Natural killer cell treated with Interleukin-12 subunit alpha and Interleukin-12 subunit beta and Interleukin-15 and Interleukin-18, amount 100 ng/mL, for 72 hours (primary cell): ENCODE measurements at regions not wholly inside any gene's neighbourhood (a gene's known extent, or its start where the extent isn't known, plus 50 kb on each side); places are given as distances from the start of the nearest gene placed in this dataset.
"Not testable (repeated sequence)": the region's sequence is repeated elsewhere in the genome, so short reads cannot be mapped to it uniquely, and the experiment has no call there.

Experiments used
- ATAC-seq, 2 donors: fragments of 150-1000 bp; cut with Tn5 transposase in 1 of 2; sonication (Bioruptor Pico), chemical (Tn5 transposase) in 1 of 2; 2 replicates each; pipeline ENCODE4 v1.10.0; 2021
- DNase-seq: peaks from one replicate; pipeline ENCODE4 v3.0.0; 2022; ENCODE audit warnings: low spot score
- H3K27ac Mint-ChIP-seq, 2 donors: 1 replicate in 1 of 2; 2 replicates in 1 of 2; pipeline ENCODE4 v1.8.0; 2022; ENCODE audit warnings: mixed read lengths in 2 of 2, mild to moderate bottlenecking in 1 of 2, moderate library complexity in 1 of 2
- H3K27me3 Mint-ChIP-seq, 2 donors: 1 replicate in 1 of 2; 2 replicates in 1 of 2; pipeline ENCODE4 v1.8.0; 2022; ENCODE audit warnings: mixed read lengths in 2 of 2
- H3K36me3 Mint-ChIP-seq: one replicate; pipeline ENCODE4 v1.8.0; 2022; ENCODE audit warnings: mixed read lengths
- H3K4me1 Mint-ChIP-seq, 2 donors: 1 replicate in 1 of 2; 2 replicates in 1 of 2; pipeline ENCODE4 v1.8.0; 2022; ENCODE audit warnings: low read depth in 2 of 2, mixed read lengths in 2 of 2, mild to moderate bottlenecking in 1 of 2
- H3K4me3 Mint-ChIP-seq: one replicate; pipeline ENCODE4 v1.8.0; 2022; ENCODE audit warnings: mixed read lengths
- H3K9me3 Mint-ChIP-seq: 2 replicates; pipeline ENCODE4 v1.8.0; 2022; ENCODE audit warnings: mixed read lengths

- Mint-ChIP-seq H3K36me3 (peaks cover 34% of the 10 kb centered on the region), H3K4me3 (no peak overlapping the region), H3K27ac (no peak overlapping the region), H3K27me3 (peaks cover 4 to 16% of the 10 kb centered on the region in 2 donors), H3K4me1 (no peaks in the 10 kb centered on the region), H3K9me3 (peaks cover 22% of the 10 kb centered on the region)
- ATAC-seq: no peak
- no peak for DNase-seq
Measured at GRCh38 chr6:106807947-106808611, 166.4 kb downstream of the CD24 start.

DNA sequence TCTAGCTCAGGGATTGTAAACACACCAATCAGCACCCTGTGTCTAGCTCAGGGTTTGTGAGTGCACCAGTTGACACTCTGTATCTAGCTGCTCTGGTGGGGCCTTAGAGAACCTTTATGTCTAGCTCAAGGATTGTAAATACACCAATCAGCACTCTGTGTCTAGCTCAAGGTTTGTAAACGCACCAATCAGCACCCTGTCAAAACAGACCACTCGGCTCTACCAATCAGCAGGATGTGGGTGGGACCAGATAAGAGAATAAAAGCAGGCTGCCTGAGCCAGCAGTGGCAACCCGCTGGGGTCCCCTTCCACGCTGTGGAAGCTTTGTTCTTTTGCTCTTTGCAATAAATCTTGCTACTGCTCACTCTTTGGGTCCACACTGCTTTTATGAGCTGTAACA lies 168.3 kb downstream of the CD24 start:
- H3K27ac Mint-ChIP-seq, ATAC-seq, DNase-seq, H3K4me1 Mint-ChIP-seq, H3K4me3 Mint-ChIP-seq: not testable (repeated sequence)
- Mint-ChIP-seq H3K27me3 (peaks cover 3 to 13% of the 10 kb centered on the region in 2 donors), H3K9me3 (peaks cover 11% of the 10 kb centered on the region), H3K36me3 (peaks cover 26% of the 10 kb centered on the region)

DNA sequence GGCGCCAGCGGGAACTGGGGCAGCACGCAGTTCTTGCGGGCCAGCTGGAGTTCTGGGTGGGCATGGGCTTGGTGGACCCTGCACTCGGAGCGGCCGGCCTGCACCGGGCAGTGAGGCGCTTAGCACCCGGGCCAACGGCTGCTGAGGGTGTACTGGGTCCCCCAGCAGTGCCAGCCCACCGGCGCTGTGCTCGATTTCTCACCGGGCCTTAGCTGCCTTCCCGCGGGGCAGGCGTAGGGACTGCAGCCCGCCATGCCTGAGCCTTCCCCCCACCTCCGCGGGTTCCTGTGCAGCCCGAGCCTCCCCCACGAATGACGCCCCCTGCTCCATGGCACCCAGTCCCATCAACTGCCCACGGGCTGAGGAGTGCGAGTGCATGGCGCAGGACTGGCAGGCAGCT lies 168.8 kb downstream of the CD24 start:
- no peak for DNase-seq
- H3K36me3 Mint-ChIP-seq: peaks cover 21% of the 10 kb centered on the region
- H3K27me3 Mint-ChIP-seq: peaks cover 8 to 18% of the 10 kb centered on the region in 2 donors
- ATAC-seq: no peak
- peaks cover 9% of the 10 kb centered on the region for H3K9me3 Mint-ChIP-seq
- H3K4me3 Mint-ChIP-seq: no peak overlapping the region
- no peaks in the 10 kb centered on the region for H3K4me1 Mint-ChIP-seq
- no peak overlapping the region for H3K27ac Mint-ChIP-seq

- DNase-seq: no peak
- no peak for ATAC-seq
- Mint-ChIP-seq H3K4me3 (no peak overlapping the region), H3K27ac (no peak overlapping the region), H3K9me3 (peaks cover 9% of the 10 kb centered on the region), H3K27me3 (peaks cover 11 to 20% of the 10 kb centered on the region in 2 donors), H3K36me3 (peaks cover 12% of the 10 kb centered on the region), H3K4me1 (no peaks in the 10 kb centered on the region)
Measured at GRCh38 chr6:106804346-106805335, 169.9 kb downstream of the CD24 start.

- Mint-ChIP-seq H3K4me3 (no peak overlapping the region), H3K4me1 (peaks cover 6 to 7% of the 10 kb centered on the region in 2 donors), H3K9me3 (peaks cover 2% of the 10 kb centered on the region), H3K36me3 (peaks cover 2% of the 10 kb centered on the region), H3K27me3 (peaks cover 11 to 18% of the 10 kb centered on the region in 2 donors), H3K27ac (no peak overlapping the region)
- no peak for ATAC-seq
- no peak for DNase-seq
Measured at GRCh38 chr6:106803188-106803587, 171.3 kb downstream of the CD24 start.

DNA sequence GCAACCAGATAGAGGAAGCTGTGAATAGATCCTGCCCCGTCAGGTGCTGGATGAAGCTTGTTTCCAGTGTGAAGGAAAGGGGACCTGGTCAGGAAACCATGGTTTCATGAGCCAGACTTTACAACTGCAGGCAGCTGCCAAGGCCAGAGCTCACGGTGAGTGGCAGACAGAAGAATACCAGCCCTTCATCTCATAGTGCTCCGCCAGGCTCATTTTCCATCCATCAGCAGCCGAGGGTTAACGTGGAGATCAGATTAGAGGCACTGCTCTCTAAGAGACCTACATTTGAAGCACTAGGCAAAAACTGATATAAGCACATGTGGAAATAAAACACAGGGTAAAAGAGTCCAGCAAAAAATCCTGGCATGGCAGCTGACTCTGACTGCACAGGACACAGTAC lies 172.4 kb downstream of the CD24 start:
- H3K4me3 Mint-ChIP-seq: no peak overlapping the region
- H3K36me3 Mint-ChIP-seq: no peaks in the 10 kb centered on the region
- no peak overlapping the region for H3K27ac Mint-ChIP-seq
- no peak for ATAC-seq
- DNase-seq: no peak
- H3K9me3 Mint-ChIP-seq: no peaks in the 10 kb centered on the region
- peaks cover 6 to 7% of the 10 kb centered on the region in 2 donors for H3K4me1 Mint-ChIP-seq
- H3K27me3 Mint-ChIP-seq: peaks cover 11 to 18% of the 10 kb centered on the region in 2 donors

DNA sequence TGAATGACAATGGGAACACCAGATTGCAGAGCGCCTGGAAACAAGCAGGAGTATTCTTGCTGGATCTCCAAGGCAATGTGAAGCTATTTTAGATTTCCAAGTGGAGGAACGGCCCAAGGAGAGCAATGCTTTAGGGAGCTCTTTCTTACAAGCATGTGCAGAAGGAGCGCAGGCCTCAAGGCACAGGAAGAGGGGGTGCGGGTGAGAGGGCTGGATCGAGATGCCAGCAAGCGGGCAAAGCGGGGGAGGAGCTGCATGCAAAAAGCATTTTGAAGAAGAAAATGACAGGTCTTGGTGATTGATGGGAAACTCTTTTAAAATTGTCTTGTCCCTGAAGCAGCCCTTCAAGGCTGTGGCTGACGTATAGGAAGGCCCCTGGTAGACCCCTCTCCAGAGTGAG lies 171.9 kb downstream of the QRSL1 start:
- Mint-ChIP-seq H3K4me3 (no peak overlapping the region), H3K27ac (no peak overlapping the region), H3K36me3 (no peaks in the 10 kb centered on the region), H3K9me3 (no peaks in the 10 kb centered on the region), H3K4me1 (peaks cover 6 to 7% of the 10 kb centered on the region in 2 donors), H3K27me3 (peaks cover 11 to 18% of the 10 kb centered on the region in 2 donors)
- no peak for DNase-seq
- no peak for ATAC-seq

- DNase-seq (no peak), ATAC-seq (no peak)
- H3K4me3 Mint-ChIP-seq: no peak overlapping the region
- H3K36me3 Mint-ChIP-seq: no peaks in the 10 kb centered on the region
- no peaks in the 10 kb centered on the region for H3K9me3 Mint-ChIP-seq
- no peak overlapping the region for H3K27ac Mint-ChIP-seq
- H3K27me3 Mint-ChIP-seq: peaks cover 19 to 21% of the 10 kb centered on the region in 2 donors
- H3K4me1 Mint-ChIP-seq: peaks cover 6 to 7% of the 10 kb centered on the region in 2 donors
Measured at GRCh38 chr6:106800379-106800778, 171.0 kb downstream of the QRSL1 start.

DNA sequence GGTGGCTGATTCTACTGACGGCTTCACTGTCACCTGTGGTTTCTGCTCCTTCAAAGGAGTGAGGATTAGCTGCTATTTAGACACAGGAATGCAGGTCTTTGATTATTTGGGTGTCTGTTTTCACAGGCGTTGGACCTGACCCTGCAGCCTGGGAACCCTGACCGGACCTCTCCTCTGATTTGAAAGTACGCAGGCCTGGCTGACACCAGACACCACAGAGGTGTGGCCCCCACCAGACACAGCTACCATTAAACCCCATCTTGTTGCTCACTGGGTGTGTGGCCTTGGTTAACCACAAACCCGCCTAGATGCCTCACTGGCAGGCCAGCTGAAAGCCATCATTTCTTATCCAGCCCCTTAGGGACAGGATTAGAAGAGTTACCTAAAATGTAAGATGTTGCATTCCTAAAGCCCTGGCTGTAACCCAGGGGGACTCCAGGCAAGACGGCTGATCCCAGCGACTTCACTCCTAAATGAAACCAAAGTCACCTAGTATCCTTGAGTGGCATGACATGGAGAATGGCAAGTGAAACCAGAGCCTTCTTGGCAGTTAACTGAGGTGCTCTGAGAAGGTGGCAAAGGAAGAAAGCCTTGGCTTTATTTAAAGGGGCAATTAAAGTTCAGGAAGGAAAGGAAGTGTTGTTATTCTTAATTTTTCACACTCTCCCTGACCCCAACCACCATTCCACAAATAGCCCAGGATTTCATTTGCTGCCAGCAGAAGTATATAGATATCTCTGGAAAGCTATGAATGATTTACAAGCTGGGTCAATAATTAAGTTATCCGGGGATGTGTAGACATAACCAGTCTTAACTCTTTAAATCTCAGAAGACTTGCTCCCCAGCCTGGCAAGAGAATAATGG lies 169.9 kb downstream of the QRSL1 start:
- Mint-ChIP-seq H3K27ac (no peak overlapping the region), H3K27me3 (peaks cover 20 to 21% of the 10 kb centered on the region in 2 donors), H3K9me3 (no peaks in the 10 kb centered on the region), H3K4me3 (no peak overlapping the region), H3K36me3 (no peaks in the 10 kb centered on the region), H3K4me1 (peaks cover 6 to 7% of the 10 kb centered on the region in 2 donors)
- ATAC-seq (peak; percentile 57 to 70), DNase-seq (no peak)

DNA sequence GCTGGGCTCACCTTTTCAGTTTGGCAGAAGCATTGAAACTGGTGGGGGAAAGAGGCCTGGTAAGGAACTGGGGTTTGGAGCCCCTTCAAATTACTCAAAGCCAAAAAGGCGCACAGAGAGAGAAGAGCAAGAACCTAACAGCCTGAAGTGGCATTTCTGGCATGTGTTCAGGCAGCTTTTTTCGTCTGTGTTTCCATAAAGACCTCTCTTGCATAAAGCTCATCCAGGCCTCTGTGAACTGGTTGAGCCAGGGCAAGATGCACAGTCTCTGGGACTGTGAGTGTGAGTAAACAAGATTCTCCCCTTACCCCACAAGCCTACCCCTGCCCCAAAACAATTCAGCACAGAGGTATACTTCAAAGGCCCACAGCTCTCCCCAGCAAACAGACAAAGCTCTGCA lies 167.8 kb downstream of the QRSL1 start:
- H3K9me3 Mint-ChIP-seq: no peaks in the 10 kb centered on the region
- H3K27me3 Mint-ChIP-seq: peaks cover 29 to 35% of the 10 kb centered on the region in 2 donors
- no peaks in the 10 kb centered on the region for H3K36me3 Mint-ChIP-seq
- H3K27ac Mint-ChIP-seq: no peak overlapping the region
- no peak overlapping the region for H3K4me3 Mint-ChIP-seq
- peaks cover 6 to 7% of the 10 kb centered on the region in 2 donors for H3K4me1 Mint-ChIP-seq
- ATAC-seq (no peak), DNase-seq (no peak)

- Mint-ChIP-seq H3K4me3 (no peak overlapping the region), H3K27me3 (peaks cover 29 to 35% of the 10 kb centered on the region in 2 donors), H3K9me3 (no peaks in the 10 kb centered on the region), H3K4me1 (peaks cover 6 to 7% of the 10 kb centered on the region in 2 donors), H3K36me3 (no peaks in the 10 kb centered on the region), H3K27ac (no peak overlapping the region)
- no peak for DNase-seq
- ATAC-seq: no peak
Measured at GRCh38 chr6:106796781-106797180, 167.4 kb downstream of the QRSL1 start.

- H3K4me3 Mint-ChIP-seq: no peak overlapping the region
- ATAC-seq (no peak), DNase-seq (no peak)
- peaks cover 3 to 4% of the 10 kb centered on the region in 2 donors for H3K4me1 Mint-ChIP-seq
- H3K27me3 Mint-ChIP-seq: peaks cover 25 to 27% of the 10 kb centered on the region in 2 donors
- H3K9me3 Mint-ChIP-seq: no peaks in the 10 kb centered on the region
- H3K27ac Mint-ChIP-seq: no peak overlapping the region
- no peaks in the 10 kb centered on the region for H3K36me3 Mint-ChIP-seq
Measured at GRCh38 chr6:106794129-106794528, 164.8 kb downstream of the QRSL1 start.

DNA sequence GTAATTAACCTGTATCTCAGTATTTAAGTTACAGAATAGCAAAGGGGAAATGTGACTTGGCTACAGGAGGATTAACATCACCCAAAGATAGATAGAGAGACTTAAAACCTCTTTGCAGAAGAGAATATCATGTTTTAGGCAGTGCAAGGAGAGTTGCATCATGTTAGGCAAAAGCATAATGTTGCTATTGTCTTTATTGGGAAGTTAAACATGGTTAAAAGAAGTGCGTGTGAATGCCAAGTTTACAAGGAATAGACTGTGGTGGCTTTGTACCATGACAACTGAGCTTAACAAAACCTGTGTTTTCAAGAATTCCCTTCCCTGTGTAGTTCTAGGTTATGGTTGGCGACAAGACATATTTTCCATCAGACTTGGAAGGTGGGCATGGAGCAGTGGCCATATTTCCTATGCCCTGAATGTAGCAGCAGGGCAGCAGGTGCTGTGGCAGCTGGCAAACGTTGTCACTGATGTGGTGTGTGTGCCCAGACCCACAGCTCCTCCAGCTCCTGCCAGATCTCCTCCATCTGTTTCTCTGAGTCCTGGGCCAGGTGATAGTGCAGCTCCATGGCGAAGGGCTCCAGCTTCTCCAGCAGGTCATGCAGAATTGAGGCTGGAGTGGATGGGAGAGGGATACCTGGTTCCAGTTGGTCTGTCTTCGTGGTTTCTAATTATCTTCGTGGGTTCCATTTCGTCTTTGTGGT lies 163.3 kb downstream of the QRSL1 start:
- ATAC-seq: no peak
- Mint-ChIP-seq H3K27me3 (peaks cover 24 to 25% of the 10 kb centered on the region in 2 donors), H3K9me3 (no peaks in the 10 kb centered on the region), H3K27ac (no peak overlapping the region), H3K4me3 (no peak overlapping the region), H3K4me1 (no peaks in the 10 kb centered on the region), H3K36me3 (no peaks in the 10 kb centered on the region)
- DNase-seq: no peak
